ENCODE measurements at regions not wholly inside any gene's neighbourhood (a gene's known extent, or its start where the extent isn't known, plus 50 kb on each side); places are given as distances from the start of the nearest gene placed in this dataset.

DNA sequence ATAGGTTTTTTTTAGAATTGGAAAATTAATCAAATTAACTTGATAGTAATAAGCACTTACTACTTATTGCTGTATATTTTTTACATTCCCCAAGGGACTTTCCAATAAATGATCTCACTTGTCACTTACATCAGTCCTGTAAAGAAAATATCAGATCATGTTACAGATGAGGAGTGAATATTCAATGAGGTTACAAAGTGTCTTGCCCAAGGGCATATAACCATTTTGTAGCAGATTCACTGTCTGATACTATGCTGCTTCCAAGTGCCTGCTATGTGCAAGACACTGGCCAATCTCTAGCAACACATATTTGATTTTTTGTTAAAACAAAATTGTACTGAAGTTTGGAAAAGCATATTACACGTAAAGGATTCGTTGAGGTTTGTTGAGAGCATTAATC is 1287.7 kb downstream of the FAM133A start:
- TF ChIP-seq POLR2A (IDR thresholded peaks at IDR 0.05) (no peak), POLR2AphosphoS5 (IDR thresholded peaks at IDR 0.05) (no peak)
- TF ChIP-seq, protein P1, sequence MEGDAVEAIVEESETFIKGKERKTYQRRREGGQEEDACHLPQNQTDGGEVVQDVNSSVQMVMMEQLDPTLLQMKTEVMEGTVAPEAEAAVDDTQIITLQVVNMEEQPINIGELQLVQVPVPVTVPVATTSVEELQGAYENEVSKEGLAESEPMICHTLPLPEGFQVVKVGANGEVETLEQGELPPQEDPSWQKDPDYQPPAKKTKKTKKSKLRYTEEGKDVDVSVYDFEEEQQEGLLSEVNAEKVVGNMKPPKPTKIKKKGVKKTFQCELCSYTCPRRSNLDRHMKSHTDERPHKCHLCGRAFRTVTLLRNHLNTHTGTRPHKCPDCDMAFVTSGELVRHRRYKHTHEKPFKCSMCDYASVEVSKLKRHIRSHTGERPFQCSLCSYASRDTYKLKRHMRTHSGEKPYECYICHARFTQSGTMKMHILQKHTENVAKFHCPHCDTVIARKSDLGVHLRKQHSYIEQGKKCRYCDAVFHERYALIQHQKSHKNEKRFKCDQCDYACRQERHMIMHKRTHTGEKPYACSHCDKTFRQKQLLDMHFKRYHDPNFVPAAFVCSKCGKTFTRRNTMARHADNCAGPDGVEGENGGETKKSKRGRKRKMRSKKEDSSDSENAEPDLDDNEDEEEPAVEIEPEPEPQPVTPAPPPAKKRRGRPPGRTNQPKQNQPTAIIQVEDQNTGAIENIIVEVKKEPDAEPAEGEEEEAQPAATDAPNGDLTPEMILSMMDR (IDR thresholded peaks at IDR 0.05): no peak
